22Rv1 (cell line): ENCODE measurements at regions not wholly inside any gene's neighbourhood (a gene's known extent, or its start where the extent isn't known, plus 50 kb on each side); places are given as distances from the start of the nearest gene placed in this dataset.

Source experiments
- CTCF ChIP-seq: fragments of 450-650 bp; IDR thresholded peaks from 2 replicates; pipeline ENCODE4 v1.5.1; 2017; ENCODE audit warnings: mild to moderate bottlenecking
- ZFX ChIP-seq: fragments of 450-650 bp; IDR thresholded peaks from 2 replicates; pipeline ENCODE4 v1.6.1; 2017; ENCODE audit warnings: antibody characterized with exemption, borderline replicate concordance

- TF ChIP-seq CTCF = no peak
- no peak for TF ChIP-seq ZFX
Observed at GRCh38 chr10:113376428-113376827, 176.4 kb upstream of the HABP2 start.
